Liver (tissue), 8 donors: ENCODE measurements at regions not wholly inside any gene's neighbourhood (a gene's known extent, or its start where the extent isn't known, plus 50 kb on each side); places are given as distances from the start of the nearest gene placed in this dataset.

Experiments
- DNase-seq: peaks from one replicate; pipeline ENCODE4 v3.0.0-alpha.2; 2017; ENCODE audit warnings: low spot score
- H3K27ac ChIP-seq, 2 donors: one replicate each; pipeline ENCODE4 v1.7.0; 2013; ENCODE audit warnings: inconsistent platforms in 2 of 2, low read length in 2 of 2, control low read depth in 1 of 2, low read depth in 1 of 2, mild to moderate bottlenecking in 1 of 2
- H3K27me3 ChIP-seq, 4 donors: one replicate each; pipeline versions ENCODE4 v1.6.1 to v1.7.0; 2013; ENCODE audit warnings: low read length in 3 of 4, inconsistent platforms in 1 of 4, mild to moderate bottlenecking in 1 of 4, moderate library complexity in 1 of 4; ENCODE audit not compliant: control insufficient read depth in 4 of 4, insufficient read depth in 4 of 4
- H3K36me3 ChIP-seq, 4 donors: one replicate each; pipeline versions ENCODE4 v1.6.1 to v1.7.0; 2013; ENCODE audit warnings: low read length in 3 of 4, mild to moderate bottlenecking in 3 of 4, low read depth in 1 of 4, moderate library complexity in 1 of 4; ENCODE audit not compliant: control insufficient read depth in 4 of 4, insufficient read depth in 3 of 4
- H3K4me1 ChIP-seq, 4 donors: one replicate each; pipeline versions ENCODE4 v1.6.1 to v1.7.0; 2013; ENCODE audit warnings: low read length in 3 of 4, mild to moderate bottlenecking in 3 of 4, moderate library complexity in 1 of 4; ENCODE audit not compliant: control insufficient read depth in 4 of 4, insufficient read depth in 4 of 4
- H3K4me3 ChIP-seq, 3 donors: one replicate each; pipeline versions ENCODE4 v1.6.1 to v1.7.0; 2013; ENCODE audit warnings: low read length in 3 of 3, control low read depth in 1 of 3, low read depth in 1 of 3, mild to moderate bottlenecking in 1 of 3
- H3K9ac ChIP-seq, 2 donors: one replicate each; pipeline ENCODE4 v1.7.0; 2013; ENCODE audit warnings: low read length in 2 of 2, mild to moderate bottlenecking in 2 of 2, moderate library complexity in 2 of 2, control low read depth in 1 of 2, low read depth in 1 of 2
- H3K9me3 ChIP-seq, 4 donors: one replicate each; pipeline versions ENCODE4 v1.6.1 to v1.7.0; 2013; ENCODE audit warnings: low read length in 3 of 4; ENCODE audit not compliant: control insufficient read depth in 4 of 4
- EGR1 ChIP-seq, 2 donors: IDR thresholded peaks; 2 replicates each; pipeline ENCODE4 v1.6.1; 2016 to 2018; ENCODE audit warnings: antibody characterized with exemption in 2 of 2, low read depth in 2 of 2
- FOXA1 ChIP-seq: IDR thresholded peaks from 2 replicates; pipeline ENCODE4 v1.6.1; 2016; ENCODE audit warnings: antibody characterized with exemption
- GABPA ChIP-seq, 2 donors: IDR thresholded peaks in 1 of 2; conservative IDR thresholded peaks in 1 of 2; 2 replicates each; pipeline ENCODE4 v1.6.1; 2016; ENCODE audit warnings: antibody characterized with exemption in 2 of 2, mild to moderate bottlenecking in 1 of 2, moderate library complexity in 1 of 2
- HNF4G ChIP-seq: IDR thresholded peaks from 2 replicates; pipeline ENCODE4 v1.6.1; 2016; ENCODE audit warnings: antibody characterized with exemption
- RAD21 ChIP-seq, 2 donors: IDR thresholded peaks; 2 replicates each; pipeline ENCODE4 v1.6.1; 2016; ENCODE audit warnings: antibody characterized with exemption in 2 of 2, mild to moderate bottlenecking in 2 of 2
- RXRA ChIP-seq, 2 donors: IDR thresholded peaks; 2 replicates each; pipeline ENCODE4 v1.6.1; 2017 to 2018; ENCODE audit warnings: antibody characterized with exemption in 2 of 2, mild to moderate bottlenecking in 1 of 2
- SP1 ChIP-seq: IDR thresholded peaks from 2 replicates; pipeline ENCODE4 v1.6.1; 2018; ENCODE audit warnings: antibody characterized with exemption, mild to moderate bottlenecking
- TAF1 ChIP-seq: conservative IDR thresholded peaks from 2 replicates; pipeline ENCODE4 v1.6.1; 2016; ENCODE audit warnings: antibody characterized with exemption, mild to moderate bottlenecking
- YY1 ChIP-seq: IDR thresholded peaks from 2 replicates; pipeline ENCODE4 v1.6.1; 2016; ENCODE audit warnings: antibody characterized with exemption, mild to moderate bottlenecking
- WGBS: extraction: QIAGEN DNeasy Blood & Tissue Kit; methylation state at CpG from one replicate; pipeline ENCODE4 v1.1.7; 2013; 5-methylcytosine and 5-hydroxymethylcytosine counted together
- TF ChIP-seq, protein P1 (sequence below): IDR thresholded peaks from 2 replicates; pipeline ENCODE4 v1.6.1; 2016; ENCODE audit warnings: antibody characterized with exemption
- TF ChIP-seq, protein P2 (sequence below): IDR thresholded peaks from 2 replicates; pipeline ENCODE4 v1.6.1; 2016; ENCODE audit warnings: antibody characterized with exemption, mild to moderate bottlenecking
- TF ChIP-seq, protein P3 (sequence below): IDR thresholded peaks from 2 replicates; pipeline ENCODE4 v1.6.1; 2016; ENCODE audit warnings: antibody characterized with exemption
- TF ChIP-seq, protein P4 (sequence below): fragments of 150-350 bp; IDR thresholded peaks from 2 replicates; pipeline ENCODE4 v1.5.1; 2017; ENCODE audit warnings: improper control_type of control experiment, low read depth, low read length; ENCODE audit not compliant: missing input control
- TF ChIP-seq, protein P5 (sequence below): IDR thresholded peaks from 2 replicates; pipeline ENCODE4 v1.6.1; 2016; ENCODE audit warnings: antibody characterized with exemption
- donor health status: healthy.
- donor health status: healthy.
- donor health status: healthy.
- donor health status: healthy.
- donor health status: healthy.

DNA sequence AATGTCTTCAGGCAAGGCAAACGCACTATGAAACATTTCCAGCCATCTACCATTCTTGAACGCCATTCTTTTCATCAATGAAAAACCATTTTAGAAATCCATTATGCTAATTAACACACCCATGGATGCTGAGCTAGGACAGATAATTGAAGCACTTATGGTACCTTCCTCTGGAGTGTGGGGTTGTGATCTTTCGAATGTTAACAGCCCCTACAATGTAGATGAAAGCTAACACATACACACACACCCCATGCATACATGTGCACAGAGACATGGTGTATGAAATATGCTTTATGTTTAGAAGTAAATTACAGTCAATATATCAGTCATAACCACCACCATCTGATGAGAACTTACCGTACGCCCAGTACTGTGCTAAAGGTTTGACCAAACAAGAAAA is 189.1 kb downstream of the SHQ1 start:
- no peaks in the 10 kb centered on the region for H3K36me3 ChIP-seq
- peaks cover 0 to 3% (median 0%) of the 10 kb centered on the region in 4 donors for H3K27me3 ChIP-seq
- H3K27ac ChIP-seq: no peak overlapping the region
- H3K9ac ChIP-seq: no peak overlapping the region
- H3K9me3 ChIP-seq: no peaks in the 10 kb centered on the region
- no peak for DNase-seq
- TF ChIP-seq, protein P1, sequence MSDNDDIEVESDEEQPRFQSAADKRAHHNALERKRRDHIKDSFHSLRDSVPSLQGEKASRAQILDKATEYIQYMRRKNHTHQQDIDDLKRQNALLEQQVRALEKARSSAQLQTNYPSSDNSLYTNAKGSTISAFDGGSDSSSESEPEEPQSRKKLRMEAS: no peak
- TF ChIP-seq EGR1 (IDR thresholded peaks at IDR 0.05; ENCODE audit: low read depth in 2 of 2) (no peak), FOXA1 (no peak), YY1 (no peak), SP1 (no peak)
- TF ChIP-seq, protein P2, sequence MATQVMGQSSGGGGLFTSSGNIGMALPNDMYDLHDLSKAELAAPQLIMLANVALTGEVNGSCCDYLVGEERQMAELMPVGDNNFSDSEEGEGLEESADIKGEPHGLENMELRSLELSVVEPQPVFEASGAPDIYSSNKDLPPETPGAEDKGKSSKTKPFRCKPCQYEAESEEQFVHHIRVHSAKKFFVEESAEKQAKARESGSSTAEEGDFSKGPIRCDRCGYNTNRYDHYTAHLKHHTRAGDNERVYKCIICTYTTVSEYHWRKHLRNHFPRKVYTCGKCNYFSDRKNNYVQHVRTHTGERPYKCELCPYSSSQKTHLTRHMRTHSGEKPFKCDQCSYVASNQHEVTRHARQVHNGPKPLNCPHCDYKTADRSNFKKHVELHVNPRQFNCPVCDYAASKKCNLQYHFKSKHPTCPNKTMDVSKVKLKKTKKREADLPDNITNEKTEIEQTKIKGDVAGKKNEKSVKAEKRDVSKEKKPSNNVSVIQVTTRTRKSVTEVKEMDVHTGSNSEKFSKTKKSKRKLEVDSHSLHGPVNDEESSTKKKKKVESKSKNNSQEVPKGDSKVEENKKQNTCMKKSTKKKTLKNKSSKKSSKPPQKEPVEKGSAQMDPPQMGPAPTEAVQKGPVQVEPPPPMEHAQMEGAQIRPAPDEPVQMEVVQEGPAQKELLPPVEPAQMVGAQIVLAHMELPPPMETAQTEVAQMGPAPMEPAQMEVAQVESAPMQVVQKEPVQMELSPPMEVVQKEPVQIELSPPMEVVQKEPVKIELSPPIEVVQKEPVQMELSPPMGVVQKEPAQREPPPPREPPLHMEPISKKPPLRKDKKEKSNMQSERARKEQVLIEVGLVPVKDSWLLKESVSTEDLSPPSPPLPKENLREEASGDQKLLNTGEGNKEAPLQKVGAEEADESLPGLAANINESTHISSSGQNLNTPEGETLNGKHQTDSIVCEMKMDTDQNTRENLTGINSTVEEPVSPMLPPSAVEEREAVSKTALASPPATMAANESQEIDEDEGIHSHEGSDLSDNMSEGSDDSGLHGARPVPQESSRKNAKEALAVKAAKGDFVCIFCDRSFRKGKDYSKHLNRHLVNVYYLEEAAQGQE: no peak
- no peak overlapping the region for H3K4me3 ChIP-seq
- peaks cover 0 to 6% (median 1%) of the 10 kb centered on the region in 4 donors for H3K4me1 ChIP-seq
- 95% methylated on average over 5 of the region's 5 CpGs for WGBS

DNA sequence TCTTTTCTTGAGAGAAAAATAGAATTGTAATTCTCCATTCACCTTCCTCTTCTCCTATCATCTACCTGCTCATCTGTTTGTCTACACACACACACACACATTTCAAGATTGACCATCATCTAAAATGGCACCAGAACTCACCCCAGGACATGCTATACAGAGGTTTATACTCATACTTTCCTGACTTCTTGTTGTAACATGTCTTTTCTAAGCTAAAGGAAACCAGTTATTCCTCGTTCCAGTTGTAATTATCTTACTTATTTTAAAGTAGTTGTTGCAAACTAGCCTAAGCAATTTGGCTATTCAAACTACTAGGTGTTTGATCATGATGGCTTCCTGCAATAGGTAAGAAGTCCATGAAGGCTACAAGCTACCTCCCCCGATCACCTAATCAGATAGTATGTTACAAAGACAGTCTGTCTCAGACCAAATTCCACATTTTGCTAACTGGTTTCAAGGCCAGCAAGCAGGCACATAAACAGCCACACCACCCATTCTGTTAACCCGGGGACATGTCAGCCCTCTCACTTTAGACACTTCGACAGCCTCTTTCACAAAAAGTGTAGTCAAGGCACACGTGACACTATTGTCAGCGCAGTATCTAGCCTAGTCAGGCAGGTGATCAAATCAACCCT is 189.7 kb downstream of the SHQ1 start:
- Histone ChIP-seq H3K9me3 (no peaks in the 10 kb centered on the region), H3K9ac (no peak overlapping the region), H3K4me3 (no peak overlapping the region), H3K27ac (no peak overlapping the region), H3K4me1 (peaks cover 0 to 6% (median 1%) of the 10 kb centered on the region in 4 donors), H3K36me3 (no peaks in the 10 kb centered on the region), H3K27me3 (peaks cover 0 to 3% (median 0%) of the 10 kb centered on the region in 4 donors)
- no peak for TF ChIP-seq SP1
- TF ChIP-seq, protein P3, sequence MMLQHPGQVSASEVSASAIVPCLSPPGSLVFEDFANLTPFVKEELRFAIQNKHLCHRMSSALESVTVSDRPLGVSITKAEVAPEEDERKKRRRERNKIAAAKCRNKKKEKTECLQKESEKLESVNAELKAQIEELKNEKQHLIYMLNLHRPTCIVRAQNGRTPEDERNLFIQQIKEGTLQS: no peak
- 95% methylated on average over 6 of the region's 6 CpGs for WGBS
- DNase-seq: no peak

DNA sequence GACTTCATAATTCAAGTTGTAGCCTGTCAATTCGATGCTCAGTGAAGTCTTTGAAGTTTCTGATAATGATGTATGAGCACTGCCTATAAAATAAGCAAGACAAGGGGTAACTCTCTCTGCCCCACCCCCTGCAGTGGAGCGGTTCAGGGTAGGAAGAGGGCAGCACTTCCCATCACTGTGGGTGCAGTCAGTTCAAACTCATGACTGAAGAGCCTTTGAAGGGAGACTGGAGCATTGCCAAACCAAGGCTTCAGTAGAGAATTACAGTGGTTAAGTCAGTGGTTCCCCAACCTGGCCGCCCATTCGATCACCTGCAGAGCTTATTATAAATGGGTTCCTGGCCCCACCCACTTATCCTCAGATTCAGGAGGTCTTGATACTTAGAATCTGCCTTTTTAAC is 190.6 kb downstream of the SHQ1 start:
- DNase-seq: no peak
- H3K27me3 ChIP-seq: peaks cover 0 to 3% (median 0%) of the 10 kb centered on the region in 4 donors
- TF ChIP-seq, protein P4, sequence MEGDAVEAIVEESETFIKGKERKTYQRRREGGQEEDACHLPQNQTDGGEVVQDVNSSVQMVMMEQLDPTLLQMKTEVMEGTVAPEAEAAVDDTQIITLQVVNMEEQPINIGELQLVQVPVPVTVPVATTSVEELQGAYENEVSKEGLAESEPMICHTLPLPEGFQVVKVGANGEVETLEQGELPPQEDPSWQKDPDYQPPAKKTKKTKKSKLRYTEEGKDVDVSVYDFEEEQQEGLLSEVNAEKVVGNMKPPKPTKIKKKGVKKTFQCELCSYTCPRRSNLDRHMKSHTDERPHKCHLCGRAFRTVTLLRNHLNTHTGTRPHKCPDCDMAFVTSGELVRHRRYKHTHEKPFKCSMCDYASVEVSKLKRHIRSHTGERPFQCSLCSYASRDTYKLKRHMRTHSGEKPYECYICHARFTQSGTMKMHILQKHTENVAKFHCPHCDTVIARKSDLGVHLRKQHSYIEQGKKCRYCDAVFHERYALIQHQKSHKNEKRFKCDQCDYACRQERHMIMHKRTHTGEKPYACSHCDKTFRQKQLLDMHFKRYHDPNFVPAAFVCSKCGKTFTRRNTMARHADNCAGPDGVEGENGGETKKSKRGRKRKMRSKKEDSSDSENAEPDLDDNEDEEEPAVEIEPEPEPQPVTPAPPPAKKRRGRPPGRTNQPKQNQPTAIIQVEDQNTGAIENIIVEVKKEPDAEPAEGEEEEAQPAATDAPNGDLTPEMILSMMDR: no peak
- TF ChIP-seq, protein P3: no peak
- TF ChIP-seq SP1 (no peak), EGR1 (IDR thresholded peaks at IDR 0.05; ENCODE audit: low read depth in 2 of 2) (no peak), TAF1 (no peak), HNF4G (no peak), GABPA (IDR thresholded peaks at IDR 0.05 in 1 of 2, conservative IDR thresholded peaks at IDR 0.05 in 1 of 2) (no peak), FOXA1 (no peak), RXRA (IDR thresholded peaks at IDR 0.05) (no peak), RAD21 (IDR thresholded peaks at IDR 0.05) (no peak)
- TF ChIP-seq, protein P1: no peak
- TF ChIP-seq, protein P5, sequence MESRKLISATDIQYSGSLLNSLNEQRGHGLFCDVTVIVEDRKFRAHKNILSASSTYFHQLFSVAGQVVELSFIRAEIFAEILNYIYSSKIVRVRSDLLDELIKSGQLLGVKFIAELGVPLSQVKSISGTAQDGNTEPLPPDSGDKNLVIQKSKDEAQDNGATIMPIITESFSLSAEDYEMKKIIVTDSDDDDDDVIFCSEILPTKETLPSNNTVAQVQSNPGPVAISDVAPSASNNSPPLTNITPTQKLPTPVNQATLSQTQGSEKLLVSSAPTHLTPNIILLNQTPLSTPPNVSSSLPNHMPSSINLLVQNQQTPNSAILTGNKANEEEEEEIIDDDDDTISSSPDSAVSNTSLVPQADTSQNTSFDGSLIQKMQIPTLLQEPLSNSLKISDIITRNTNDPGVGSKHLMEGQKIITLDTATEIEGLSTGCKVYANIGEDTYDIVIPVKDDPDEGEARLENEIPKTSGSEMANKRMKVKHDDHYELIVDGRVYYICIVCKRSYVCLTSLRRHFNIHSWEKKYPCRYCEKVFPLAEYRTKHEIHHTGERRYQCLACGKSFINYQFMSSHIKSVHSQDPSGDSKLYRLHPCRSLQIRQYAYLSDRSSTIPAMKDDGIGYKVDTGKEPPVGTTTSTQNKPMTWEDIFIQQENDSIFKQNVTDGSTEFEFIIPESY: no peak
- peaks cover 0 to 6% (median 1%) of the 10 kb centered on the region in 4 donors for H3K4me1 ChIP-seq
- H3K36me3 ChIP-seq: no peaks in the 10 kb centered on the region
- H3K27ac ChIP-seq: no peak overlapping the region
- H3K4me3 ChIP-seq: no peak overlapping the region
- H3K9me3 ChIP-seq: no peaks in the 10 kb centered on the region
- WGBS: 83% methylated on average over 4 of the region's 4 CpGs
- no peak overlapping the region for H3K9ac ChIP-seq
